ENCODE measurements at regions not wholly inside any gene's neighbourhood (a gene's known extent, or its start where the extent isn't known, plus 50 kb on each side); places are given as distances from the start of the nearest gene placed in this dataset.

- DNase-seq (ENCODE audit: low read depth): no peak
- no peak for TF ChIP-seq CTCF (IDR thresholded peaks at IDR 0.05; ENCODE audit: insufficient read depth, low read length)
These were observed 52.3 kb upstream of the KLHL25 start for GRCh38 chr15:85847031-85847430.

GRCh38 chr15:85849946-85850345 lies 55.2 kb upstream of the KLHL25 start:
- no peak overlapping the region for H3K4me3 ChIP-seq (ENCODE audit: low read depth, low read length)
- TF ChIP-seq CTCF (IDR thresholded peaks at IDR 0.05; ENCODE audit: insufficient read depth, low read length): no peak
- no peak for DNase-seq (ENCODE audit: low read depth)

More at GRCh38 chr15:85847031-85847430, 52.3 kb upstream of the KLHL25 start:
- H3K4me3 ChIP-seq (ENCODE audit: low read depth, low read length): no peak overlapping the region

- DNase-seq (ENCODE audit: low read depth): no peak
- TF ChIP-seq CTCF (IDR thresholded peaks at IDR 0.05; ENCODE audit: insufficient read depth, low read length): no peak
- no peak overlapping the region for H3K4me3 ChIP-seq (ENCODE audit: low read depth, low read length)
These were observed 58.2 kb upstream of the KLHL25 start for GRCh38 chr15:85852969-85853368.

- peak; percentile 77 for DNase-seq (ENCODE audit: low read depth)
- H3K4me3 ChIP-seq (ENCODE audit: low read depth, low read length): peak overlapping the region; percentile 33
These were observed 59.8 kb upstream of the KLHL25 start for GRCh38 chr15:85854345-85855097.

GRCh38 chr15:85858586-85859375 lies 64.1 kb upstream of the KLHL25 start:
- DNase-seq (ENCODE audit: low read depth): peak; percentile 66
- H3K4me3 ChIP-seq (ENCODE audit: low read depth, low read length): peak overlapping the region; percentile 31
- peak; percentile 76 for TF ChIP-seq CTCF (IDR thresholded peaks at IDR 0.05; ENCODE audit: insufficient read depth, low read length)

More at GRCh38 chr15:85854345-85855097, 59.8 kb upstream of the KLHL25 start:
- peak; percentile 85 for TF ChIP-seq CTCF (IDR thresholded peaks at IDR 0.05; ENCODE audit: insufficient read depth, low read length)

GRCh38 chr15:85859671-85860070 lies 64.9 kb upstream of the KLHL25 start:
- H3K4me3 ChIP-seq (ENCODE audit: low read depth, low read length): no peak overlapping the region
- DNase-seq (ENCODE audit: low read depth): no peak
- no peak for TF ChIP-seq CTCF (IDR thresholded peaks at IDR 0.05; ENCODE audit: insufficient read depth, low read length)

All from fibroblast of the aortic adventitia (primary cell).